ENCODE measurements at regions not wholly inside any gene's neighbourhood (a gene's known extent, or its start where the extent isn't known, plus 50 kb on each side); places are given as distances from the start of the nearest gene placed in this dataset.
"Not testable (repeated sequence)": the region's sequence is repeated elsewhere in the genome, so short reads cannot be mapped to it uniquely, and the experiment has no call there.

DNA sequence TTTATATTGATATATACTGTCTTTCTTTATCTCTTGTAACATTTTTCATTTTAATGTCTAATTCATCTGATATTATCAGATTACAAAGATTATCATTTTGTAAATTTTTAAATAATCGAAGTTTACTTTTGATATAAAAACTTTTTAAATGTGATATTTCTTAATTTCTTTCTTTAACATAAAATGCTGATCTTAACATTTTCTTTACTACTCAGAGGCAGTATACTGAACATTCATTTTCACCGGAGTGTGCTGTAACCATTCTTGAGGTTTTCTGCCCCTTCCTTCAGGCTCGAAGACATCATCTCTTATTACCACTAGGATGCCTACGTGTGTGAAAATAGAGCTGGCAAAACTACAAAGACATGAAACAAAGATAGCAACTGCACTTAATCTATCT, 186.9 kb downstream of the DIO2 start:
- H3K4me2 ChIP-seq (ENCODE audit: low read length), result no peak overlapping the region
- H3K27ac ChIP-seq (ENCODE audit: low read depth, low read length, poor library complexity, severe bottlenecking), result no peak overlapping the region
- TF ChIP-seq EZH2phosphoT487 (IDR thresholded peaks at IDR 0.05; ENCODE audit: borderline replicate concordance, low read depth, low read length) (no peak), CTCF (conservative IDR thresholded peaks at IDR 0.05; ENCODE audit: low read length) (no peak)
- no peaks in the 10 kb centered on the region for H3K4me1 ChIP-seq (ENCODE audit: insufficient read depth, low read length, poor library complexity, severe bottlenecking)
- no peak overlapping the region for H3K4me3 ChIP-seq (ENCODE audit: low read depth, low read length, poor library complexity, severe bottlenecking)
- DNase-seq (ENCODE audit: low spot score), result no peak
- POLR2A ChIA-PET, result no interaction called here
- no peaks in the 10 kb centered on the region for H3K9me3 ChIP-seq (ENCODE audit: low read length)
- H4K20me1 ChIP-seq (ENCODE audit: insufficient read depth, low read length), result no peaks in the 10 kb centered on the region
- CTCF ChIA-PET (ENCODE audit: unreplicated experiment), result no interaction called here
- intact Hi-C loops (cut with micrococcal nuclease; ENCODE audit: unreplicated experiment), result no loop called here
- no peaks in the 10 kb centered on the region for H3K9me2 ChIP-seq (ENCODE audit: insufficient read depth, low read length)
- no peak overlapping the region for H2AFZ ChIP-seq (ENCODE audit: low read length)
- H3K79me2 ChIP-seq (ENCODE audit: insufficient read depth, low read depth, low read length), result no peaks in the 10 kb centered on the region
- BruUV-seq (replicated peaks), result no TSS peak
- H3K36me3 ChIP-seq (ENCODE audit: insufficient read depth, low read length), result no peaks in the 10 kb centered on the region

- H3K36me3 ChIP-seq (ENCODE audit: insufficient read depth, low read length); H3K9me3 ChIP-seq (ENCODE audit: low read length); DNase-seq (ENCODE audit: low spot score); BruUV-seq (replicated peaks); CTCF ChIA-PET (ENCODE audit: unreplicated experiment); H3K4me2 ChIP-seq (ENCODE audit: low read length); POLR2A ChIA-PET; H2AFZ ChIP-seq (ENCODE audit: low read length); H3K27ac ChIP-seq (ENCODE audit: low read depth, low read length, poor library complexity, severe bottlenecking); H3K4me1 ChIP-seq (ENCODE audit: insufficient read depth, low read length, poor library complexity, severe bottlenecking); intact Hi-C loops (cut with micrococcal nuclease; ENCODE audit: unreplicated experiment); H4K20me1 ChIP-seq (ENCODE audit: insufficient read depth, low read length); H3K9me2 ChIP-seq (ENCODE audit: insufficient read depth, low read length); H3K79me2 ChIP-seq (ENCODE audit: insufficient read depth, low read depth, low read length); H3K4me3 ChIP-seq (ENCODE audit: low read depth, low read length, poor library complexity, severe bottlenecking): not testable (repeated sequence)
Measured at GRCh38 chr14:80018476-80018875, 192.8 kb downstream of the DIO2 start.

DNA sequence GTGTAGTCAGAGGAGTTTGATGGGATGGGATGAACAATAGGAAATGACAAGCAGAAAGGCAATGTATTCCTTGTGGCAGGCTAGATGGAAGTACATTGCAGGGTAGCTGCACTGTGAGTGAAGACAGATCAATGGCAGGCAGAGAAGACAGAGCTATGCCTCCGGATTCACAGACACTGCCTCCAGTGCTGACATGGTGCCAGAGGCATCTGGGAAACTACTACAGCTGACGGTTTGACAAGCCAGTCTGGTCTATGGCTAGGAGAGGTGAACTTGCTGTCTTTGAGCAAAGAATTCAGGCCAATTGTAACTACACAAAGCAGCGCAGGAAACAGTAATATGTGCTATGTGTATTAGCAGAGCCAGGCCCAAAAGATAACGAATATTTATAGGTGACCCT, 193.5 kb downstream of the DIO2 start:
- BruUV-seq (replicated peaks), result no TSS peak
- Histone ChIP-seq H3K9me3 (ENCODE audit: low read length) (no peaks in the 10 kb centered on the region), H4K20me1 (ENCODE audit: insufficient read depth, low read length) (no peaks in the 10 kb centered on the region), H3K27ac (ENCODE audit: low read depth, low read length, poor library complexity, severe bottlenecking) (no peak overlapping the region), H3K4me2 (ENCODE audit: low read length) (no peak overlapping the region), H3K4me3 (ENCODE audit: low read depth, low read length, poor library complexity, severe bottlenecking) (no peak overlapping the region), H3K36me3 (ENCODE audit: insufficient read depth, low read length) (no peaks in the 10 kb centered on the region), H3K79me2 (ENCODE audit: insufficient read depth, low read depth, low read length) (no peaks in the 10 kb centered on the region), H3K9me2 (ENCODE audit: insufficient read depth, low read length) (no peaks in the 10 kb centered on the region), H3K4me1 (ENCODE audit: insufficient read depth, low read length, poor library complexity, severe bottlenecking) (no peaks in the 10 kb centered on the region), H2AFZ (ENCODE audit: low read length) (no peak overlapping the region)
- intact Hi-C loops (cut with micrococcal nuclease; ENCODE audit: unreplicated experiment), result no loop called here
- ChIA-PET POLR2A (no interaction called here), CTCF (ENCODE audit: unreplicated experiment) (no interaction called here)
- TF ChIP-seq EZH2phosphoT487 (IDR thresholded peaks at IDR 0.05; ENCODE audit: borderline replicate concordance, low read depth, low read length) (no peak), CTCF (conservative IDR thresholded peaks at IDR 0.05; ENCODE audit: low read length) (no peak)
- DNase-seq (ENCODE audit: low spot score), result no peak

GRCh38 chr14:80010245-80010644, 201.1 kb downstream of the DIO2 start:
- H4K20me1 ChIP-seq (ENCODE audit: insufficient read depth, low read length); DNase-seq (ENCODE audit: low spot score); H3K4me3 ChIP-seq (ENCODE audit: low read depth, low read length, poor library complexity, severe bottlenecking); H3K9me3 ChIP-seq (ENCODE audit: low read length); H3K79me2 ChIP-seq (ENCODE audit: insufficient read depth, low read depth, low read length); H3K4me1 ChIP-seq (ENCODE audit: insufficient read depth, low read length, poor library complexity, severe bottlenecking); intact Hi-C loops (cut with micrococcal nuclease; ENCODE audit: unreplicated experiment); H3K36me3 ChIP-seq (ENCODE audit: insufficient read depth, low read length); CTCF ChIA-PET (ENCODE audit: unreplicated experiment); H3K27ac ChIP-seq (ENCODE audit: low read depth, low read length, poor library complexity, severe bottlenecking); H3K9me2 ChIP-seq (ENCODE audit: insufficient read depth, low read length); POLR2A ChIA-PET; H3K4me2 ChIP-seq (ENCODE audit: low read length); H2AFZ ChIP-seq (ENCODE audit: low read length); BruUV-seq (replicated peaks): not testable (repeated sequence)

Measured in OCI-LY7 (cell line).